ENCODE measurements at regions not wholly inside any gene's neighbourhood (a gene's known extent, or its start where the extent isn't known, plus 50 kb on each side); places are given as distances from the start of the nearest gene placed in this dataset.

GRCh38 chr4:35934320-35934981, 309.9 kb downstream of the ARAP2 start:
- H3K4me3 ChIP-seq, result no peak overlapping the region
- DNase-seq (ENCODE audit: extremely low spot score), result no peak
- no peaks in the 10 kb centered on the region for H3K27me3 ChIP-seq
- 30% methylated on average over 5 of the region's 5 CpGs for WGBS
- no peaks in the 10 kb centered on the region for H3K9me3 ChIP-seq
- no peak for TF ChIP-seq POLR2A (IDR thresholded peaks at IDR 0.05; ENCODE audit: low read depth)
- no peak for TF ChIP-seq EP300 (IDR thresholded peaks at IDR 0.05)
- TF ChIP-seq, protein P1, sequence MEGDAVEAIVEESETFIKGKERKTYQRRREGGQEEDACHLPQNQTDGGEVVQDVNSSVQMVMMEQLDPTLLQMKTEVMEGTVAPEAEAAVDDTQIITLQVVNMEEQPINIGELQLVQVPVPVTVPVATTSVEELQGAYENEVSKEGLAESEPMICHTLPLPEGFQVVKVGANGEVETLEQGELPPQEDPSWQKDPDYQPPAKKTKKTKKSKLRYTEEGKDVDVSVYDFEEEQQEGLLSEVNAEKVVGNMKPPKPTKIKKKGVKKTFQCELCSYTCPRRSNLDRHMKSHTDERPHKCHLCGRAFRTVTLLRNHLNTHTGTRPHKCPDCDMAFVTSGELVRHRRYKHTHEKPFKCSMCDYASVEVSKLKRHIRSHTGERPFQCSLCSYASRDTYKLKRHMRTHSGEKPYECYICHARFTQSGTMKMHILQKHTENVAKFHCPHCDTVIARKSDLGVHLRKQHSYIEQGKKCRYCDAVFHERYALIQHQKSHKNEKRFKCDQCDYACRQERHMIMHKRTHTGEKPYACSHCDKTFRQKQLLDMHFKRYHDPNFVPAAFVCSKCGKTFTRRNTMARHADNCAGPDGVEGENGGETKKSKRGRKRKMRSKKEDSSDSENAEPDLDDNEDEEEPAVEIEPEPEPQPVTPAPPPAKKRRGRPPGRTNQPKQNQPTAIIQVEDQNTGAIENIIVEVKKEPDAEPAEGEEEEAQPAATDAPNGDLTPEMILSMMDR (IDR thresholded peaks at IDR 0.05), result peak in 2 of 3 experiments; percentile 49 to 50
- TF ChIP-seq POLR2AphosphoS5 (IDR thresholded peaks at IDR 0.05), result no peak
- intact Hi-C loops (cut with DNase I), result no loop called here
- no peak overlapping the region for H3K27ac ChIP-seq (replicated peaks in 1 of 4)
- no peaks in the 10 kb centered on the region for H3K36me3 ChIP-seq
- H3K4me1 ChIP-seq, result no peaks in the 10 kb centered on the region

DNA sequence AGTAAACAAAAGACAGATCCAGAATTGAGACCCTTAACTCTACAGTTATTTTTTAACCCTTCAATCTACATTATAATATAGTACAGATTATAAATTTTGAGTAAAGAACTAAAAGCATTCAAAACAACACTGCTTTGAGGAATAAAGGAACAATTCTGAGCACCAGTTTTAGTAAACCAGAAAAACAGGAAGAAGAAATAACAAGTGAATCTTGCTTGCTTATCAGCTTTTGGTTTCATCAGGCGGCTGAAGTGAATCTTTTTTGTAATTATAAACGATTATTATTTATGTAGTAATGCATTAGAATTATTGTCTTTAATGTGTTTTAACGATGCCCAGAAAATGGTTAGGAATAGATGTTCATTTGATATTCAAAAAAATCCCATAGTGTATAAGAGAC, 305.4 kb downstream of the ARAP2 start:
- Histone ChIP-seq H3K36me3 (no peaks in the 10 kb centered on the region), H3K4me1 (no peaks in the 10 kb centered on the region), H3K27me3 (no peaks in the 10 kb centered on the region), H3K9me3 (no peaks in the 10 kb centered on the region), H3K4me3 (no peak overlapping the region), H3K27ac (replicated peaks in 1 of 4) (no peak overlapping the region)
- 75% methylated on average over 3 of the region's 3 CpGs for WGBS
- intact Hi-C loops (cut with DNase I), result no loop called here
- no peak for DNase-seq (ENCODE audit: extremely low spot score)
- no peak for TF ChIP-seq POLR2AphosphoS5 (IDR thresholded peaks at IDR 0.05)
- TF ChIP-seq EP300 (IDR thresholded peaks at IDR 0.05), result no peak
- TF ChIP-seq, protein P1 (IDR thresholded peaks at IDR 0.05), result no peak
- no peak for TF ChIP-seq POLR2A (IDR thresholded peaks at IDR 0.05; ENCODE audit: low read depth)

DNA sequence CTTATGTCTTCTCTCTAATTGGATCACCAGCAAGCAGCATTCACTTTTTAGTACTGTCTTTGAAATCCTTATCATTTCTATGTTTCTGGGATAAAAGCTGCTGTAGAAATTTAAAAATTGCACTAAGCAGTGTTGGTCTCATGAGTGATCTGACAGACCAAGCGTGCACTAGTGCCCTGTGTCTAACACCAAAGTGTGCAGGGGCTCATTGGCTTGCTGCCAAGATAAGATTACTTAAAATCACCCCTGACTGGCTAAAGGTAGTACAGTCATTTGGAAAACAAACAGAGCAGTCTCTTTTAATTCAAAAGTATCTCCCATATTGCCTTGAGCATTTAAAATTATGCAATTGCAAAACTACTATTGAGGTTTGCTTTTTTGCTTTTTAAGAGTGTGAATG, 304.6 kb downstream of the ARAP2 start:
- 48% methylated on average over 1 of the region's 1 CpG for WGBS
- Histone ChIP-seq H3K36me3 (no peaks in the 10 kb centered on the region), H3K27ac (replicated peaks in 1 of 4) (no peak overlapping the region), H3K4me3 (no peak overlapping the region), H3K9me3 (no peaks in the 10 kb centered on the region), H3K27me3 (no peaks in the 10 kb centered on the region), H3K4me1 (no peaks in the 10 kb centered on the region)
- TF ChIP-seq POLR2A (IDR thresholded peaks at IDR 0.05; ENCODE audit: low read depth) (no peak), POLR2AphosphoS5 (IDR thresholded peaks at IDR 0.05) (no peak), EP300 (IDR thresholded peaks at IDR 0.05) (no peak)
- TF ChIP-seq, protein P1 (IDR thresholded peaks at IDR 0.05), result no peak
- intact Hi-C loops (cut with DNase I), result no loop called here
- no peak for DNase-seq (ENCODE audit: extremely low spot score)

GRCh38 chr4:35942092-35942491, 302.2 kb downstream of the ARAP2 start:
- no peak overlapping the region for H3K4me3 ChIP-seq
- WGBS, result 89% methylated on average over 2 of the region's 2 CpGs
- H3K36me3 ChIP-seq, result no peaks in the 10 kb centered on the region
- no peak overlapping the region for H3K27ac ChIP-seq (replicated peaks in 1 of 4)
- intact Hi-C loops (cut with DNase I), result no loop called here
- H3K9me3 ChIP-seq, result no peaks in the 10 kb centered on the region
- TF ChIP-seq POLR2A (IDR thresholded peaks at IDR 0.05; ENCODE audit: low read depth) (no peak), POLR2AphosphoS5 (IDR thresholded peaks at IDR 0.05) (no peak), EP300 (IDR thresholded peaks at IDR 0.05) (no peak)
- TF ChIP-seq, protein P1 (IDR thresholded peaks at IDR 0.05), result no peak
- DNase-seq (ENCODE audit: extremely low spot score), result no peak
- no peaks in the 10 kb centered on the region for H3K4me1 ChIP-seq
- no peaks in the 10 kb centered on the region for H3K27me3 ChIP-seq

- Histone ChIP-seq H3K27ac (replicated peaks in 1 of 4) (no peak overlapping the region), H3K4me3 (no peak overlapping the region), H3K9me3 (no peaks in the 10 kb centered on the region), H3K4me1 (no peaks in the 10 kb centered on the region), H3K36me3 (no peaks in the 10 kb centered on the region), H3K27me3 (no peaks in the 10 kb centered on the region)
- no peak for DNase-seq (ENCODE audit: extremely low spot score)
- TF ChIP-seq POLR2AphosphoS5 (IDR thresholded peaks at IDR 0.05), result no peak
- TF ChIP-seq EP300 (IDR thresholded peaks at IDR 0.05), result no peak
- intact Hi-C loops (cut with DNase I), result no loop called here
These were observed 300.7 kb downstream of the ARAP2 start for GRCh38 chr4:35943606-35944005.
